ENCODE measurements at regions not wholly inside any gene's neighbourhood (a gene's known extent, or its start where the extent isn't known, plus 50 kb on each side); places are given as distances from the start of the nearest gene placed in this dataset.

GRCh38 chr3:18704326-18704725 lies 279.2 kb upstream of the SATB1 start:
- no peak for TF ChIP-seq CTCF (IDR thresholded peaks at IDR 0.05)
- no peak for TF ChIP-seq POLR2A (IDR thresholded peaks at IDR 0.05)

All from adrenal gland (tissue), 5 donors.